ENCODE measurements at regions not wholly inside any gene's neighbourhood (a gene's known extent, or its start where the extent isn't known, plus 50 kb on each side); places are given as distances from the start of the nearest gene placed in this dataset.

GRCh38 chr5:124278636-124279035 lies 467.8 kb downstream of the ZNF608 start:
- Histone ChIP-seq H3K27me3 (no peaks in the 10 kb centered on the region), H3K4me3 (no peak overlapping the region), H3K27ac (no peak overlapping the region), H3K4me1 (peaks cover 0 to 30% (median 13%) of the 10 kb centered on the region in 4 donors), H3K9me3 (no peaks in the 10 kb centered on the region), H3K36me3 (no peaks in the 10 kb centered on the region)
- intact Hi-C loops (cut with DNase I; ENCODE audit: low total_unique reads): no loop called here
- no peak for TF ChIP-seq EP300 (IDR thresholded peaks at IDR 0.05)
- WGBS, 5 donors: 61 to 67% (median 64%) methylated on average over 3 of the region's 3 CpGs
- no peak for DNase-seq

GRCh38 chr5:124277767-124278545 lies 468.5 kb downstream of the ZNF608 start:
- no peak for TF ChIP-seq EP300 (IDR thresholded peaks at IDR 0.05)
- TF ChIP-seq CTCF (IDR thresholded peaks at IDR 0.05): no peak
- no peak for TF ChIP-seq POLR2A (IDR thresholded peaks at IDR 0.05)
- Histone ChIP-seq H3K27ac (no peak overlapping the region), H3K4me3 (no peak overlapping the region), H3K4me1 (peaks cover 0 to 24% (median 13%) of the 10 kb centered on the region in 4 donors), H3K9me3 (no peaks in the 10 kb centered on the region), H3K27me3 (no peaks in the 10 kb centered on the region), H3K36me3 (no peaks in the 10 kb centered on the region)
- DNase-seq: peak in 1 of 2 donors; percentile 34
- intact Hi-C loops (cut with DNase I; ENCODE audit: low total_unique reads): no loop called here
- 21 to 41% (median 24%) methylated on average over 7 of the region's 7 CpGs for WGBS, 5 donors

GRCh38 chr5:124276166-124276565 lies 470.3 kb downstream of the ZNF608 start:
- peaks cover 0 to 23% (median 13%) of the 10 kb centered on the region in 4 donors for H3K4me1 ChIP-seq
- no peaks in the 10 kb centered on the region for H3K27me3 ChIP-seq
- H3K36me3 ChIP-seq: no peaks in the 10 kb centered on the region
- H3K27ac ChIP-seq: no peak overlapping the region
- 93 to 100% (median 96%) methylated on average over 3 of the region's 3 CpGs for WGBS, 5 donors
- TF ChIP-seq POLR2A (IDR thresholded peaks at IDR 0.05) (no peak), CTCF (IDR thresholded peaks at IDR 0.05) (no peak), POLR2AphosphoS5 (IDR thresholded peaks at IDR 0.05) (no peak), EP300 (IDR thresholded peaks at IDR 0.05) (no peak)
- no peaks in the 10 kb centered on the region for H3K9me3 ChIP-seq
- DNase-seq: no peak
- intact Hi-C loops (cut with DNase I; ENCODE audit: low total_unique reads): no loop called here
- H3K4me3 ChIP-seq: no peak overlapping the region

- no peaks in the 10 kb centered on the region for H3K27me3 ChIP-seq
- no peak for DNase-seq
- H3K4me1 ChIP-seq: peaks cover 0 to 22% (median 13%) of the 10 kb centered on the region in 4 donors
- no peak overlapping the region for H3K4me3 ChIP-seq
- H3K36me3 ChIP-seq: no peaks in the 10 kb centered on the region
- WGBS, 5 donors: 75 to 83% (median 82%) methylated on average over 2 of the region's 2 CpGs
- H3K9me3 ChIP-seq: no peaks in the 10 kb centered on the region
- TF ChIP-seq POLR2AphosphoS5 (IDR thresholded peaks at IDR 0.05) (no peak), CTCF (IDR thresholded peaks at IDR 0.05) (no peak), EP300 (IDR thresholded peaks at IDR 0.05) (no peak), POLR2A (IDR thresholded peaks at IDR 0.05) (no peak)
- intact Hi-C loops (cut with DNase I; ENCODE audit: low total_unique reads): no loop called here
- H3K27ac ChIP-seq: no peak overlapping the region
Measured at GRCh38 chr5:124274949-124275348, 471.5 kb downstream of the ZNF608 start.

GRCh38 chr5:124264499-124264898 lies 481.9 kb downstream of the ZNF608 start:
- no peaks in the 10 kb centered on the region for H3K36me3 ChIP-seq
- WGBS, 5 donors: 28 to 68% (median 49%) methylated on average over 2 of the region's 2 CpGs
- TF ChIP-seq CTCF (IDR thresholded peaks at IDR 0.05) (no peak), EP300 (IDR thresholded peaks at IDR 0.05) (no peak), POLR2AphosphoS5 (IDR thresholded peaks at IDR 0.05) (no peak), POLR2A (IDR thresholded peaks at IDR 0.05) (no peak)

More at GRCh38 chr5:124264499-124264898, 481.9 kb downstream of the ZNF608 start:
- DNase-seq: no peak
- Histone ChIP-seq H3K27me3 (no peaks in the 10 kb centered on the region), H3K4me1 (peaks cover 7 to 30% (median 23%) of the 10 kb centered on the region in 4 donors), H3K27ac (peak overlapping the region in 1 of 5 donors; percentile 48), H3K4me3 (no peak overlapping the region), H3K9me3 (no peaks in the 10 kb centered on the region)
- intact Hi-C loops (cut with DNase I; ENCODE audit: low total_unique reads): no loop called here

All from stomach (tissue), 8 donors.